Smooth muscle cell (in vitro differentiated cells): ENCODE measurements at regions not wholly inside any gene's neighbourhood (a gene's known extent, or its start where the extent isn't known, plus 50 kb on each side); places are given as distances from the start of the nearest gene placed in this dataset.

ENCODE experiments used
- DNase-seq: peaks from one replicate; lab custom pipeline; 2025; ENCODE audit not compliant: unreplicated experiment; lab: John Stamatoyannopoulos, UW
- H2AFZ ChIP-seq: fragments of 200-600 bp; sonication (generic); 2 replicates; pipeline ENCODE4 v1.6.0; 2016; ENCODE audit warnings: antibody characterized with exemption, low read depth, mild to moderate bottlenecking
- H3F3A ChIP-seq: fragments of 200-600 bp; sonication (generic); 2 replicates; pipeline ENCODE4 v1.6.0; 2017; ENCODE audit warnings: antibody characterized with exemption, low read depth
- H3K27ac ChIP-seq: fragments of 200-600 bp; sonication (generic); 2 replicates; pipeline ENCODE4 v1.5.1; 2016; ENCODE audit warnings: low read depth, mild to moderate bottlenecking
- H3K27me3 ChIP-seq: fragments of 200-600 bp; sonication (generic); 2 replicates; pipeline ENCODE4 v1.6.1; 2016; ENCODE audit warnings: low read depth, mild to moderate bottlenecking
- H3K36me3 ChIP-seq: fragments of 200-600 bp; sonication (generic); 2 replicates; pipeline ENCODE4 v1.5.1; 2016; ENCODE audit warnings: low read depth
- H3K4me1 ChIP-seq: fragments of 200-600 bp; sonication (generic); 2 replicates; pipeline ENCODE4 v1.5.1; 2016; ENCODE audit warnings: low read depth
- H3K4me2 ChIP-seq: fragments of 200-600 bp; sonication (generic); 2 replicates; pipeline ENCODE4 v1.6.0; 2016; ENCODE audit warnings: mild to moderate bottlenecking
- H3K4me3 ChIP-seq: fragments of 200-600 bp; sonication (generic); 2 replicates; pipeline ENCODE4 v1.5.1; 2016; ENCODE audit warnings: mild to moderate bottlenecking
- H3K79me2 ChIP-seq: fragments of 200-600 bp; sonication (generic); 2 replicates; pipeline ENCODE4 v1.6.0; 2016; ENCODE audit warnings: low read depth, mild to moderate bottlenecking
- H3K9ac ChIP-seq: fragments of 200-600 bp; sonication (generic); 2 replicates; pipeline ENCODE4 v1.6.0; 2016; ENCODE audit warnings: low read depth
- H3K9me3 ChIP-seq: fragments of 200-600 bp; sonication (generic); replicated peaks from 2 replicates; pipeline ENCODE4 v1.5.1; 2016; ENCODE audit warnings: low read depth
- H4K20me1 ChIP-seq: fragments of 200-600 bp; sonication (generic); 2 replicates; pipeline ENCODE4 v1.6.0; 2016; ENCODE audit warnings: low read depth
- WGBS: methylation state at CpG from one replicate; pipeline ENCODE4 v1.1.7; 2016; ENCODE audit warnings: low lambda C conversion rate; 5-methylcytosine and 5-hydroxymethylcytosine counted together
- TF ChIP-seq, protein P1 (sequence below): fragments of 200-600 bp; sonication (generic); IDR thresholded peaks from 2 replicates; pipeline ENCODE4 v1.5.1; 2017; ENCODE audit warnings: borderline replicate concordance, mild to moderate bottlenecking, antibody characterized with exemption; ENCODE audit not compliant: insufficient read depth, poor library complexity, severe bottlenecking

- Histone ChIP-seq H3K4me1 (no peaks in the 10 kb centered on the region), H3K9ac (no peak overlapping the region), H3K4me2 (no peak overlapping the region), H4K20me1 (no peaks in the 10 kb centered on the region), H3F3A (no peaks in the 10 kb centered on the region), H3K36me3 (peaks cover 4% of the 10 kb centered on the region), H3K27ac (no peak overlapping the region), H3K9me3 (peaks cover 4% of the 10 kb centered on the region), H3K27me3 (no peaks in the 10 kb centered on the region), H3K79me2 (no peaks in the 10 kb centered on the region), H2AFZ (no peak overlapping the region), H3K4me3 (no peak overlapping the region)
- no peak for DNase-seq
- TF ChIP-seq, protein P1, sequence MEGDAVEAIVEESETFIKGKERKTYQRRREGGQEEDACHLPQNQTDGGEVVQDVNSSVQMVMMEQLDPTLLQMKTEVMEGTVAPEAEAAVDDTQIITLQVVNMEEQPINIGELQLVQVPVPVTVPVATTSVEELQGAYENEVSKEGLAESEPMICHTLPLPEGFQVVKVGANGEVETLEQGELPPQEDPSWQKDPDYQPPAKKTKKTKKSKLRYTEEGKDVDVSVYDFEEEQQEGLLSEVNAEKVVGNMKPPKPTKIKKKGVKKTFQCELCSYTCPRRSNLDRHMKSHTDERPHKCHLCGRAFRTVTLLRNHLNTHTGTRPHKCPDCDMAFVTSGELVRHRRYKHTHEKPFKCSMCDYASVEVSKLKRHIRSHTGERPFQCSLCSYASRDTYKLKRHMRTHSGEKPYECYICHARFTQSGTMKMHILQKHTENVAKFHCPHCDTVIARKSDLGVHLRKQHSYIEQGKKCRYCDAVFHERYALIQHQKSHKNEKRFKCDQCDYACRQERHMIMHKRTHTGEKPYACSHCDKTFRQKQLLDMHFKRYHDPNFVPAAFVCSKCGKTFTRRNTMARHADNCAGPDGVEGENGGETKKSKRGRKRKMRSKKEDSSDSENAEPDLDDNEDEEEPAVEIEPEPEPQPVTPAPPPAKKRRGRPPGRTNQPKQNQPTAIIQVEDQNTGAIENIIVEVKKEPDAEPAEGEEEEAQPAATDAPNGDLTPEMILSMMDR = no peak
- WGBS = 92% methylated on average over 2 of the region's 2 CpGs
These were observed 152.3 kb upstream of the MAD2L1 start for GRCh38 chr4:120218981-120219380.

- no peak overlapping the region for H2AFZ ChIP-seq
- H3K4me3 ChIP-seq = no peak overlapping the region
- H3K4me1 ChIP-seq = no peaks in the 10 kb centered on the region
- no peak overlapping the region for H3K4me2 ChIP-seq
- 88% methylated on average over 1 of the region's 1 CpG for WGBS
- H3K9ac ChIP-seq = no peak overlapping the region
- peaks cover 4% of the 10 kb centered on the region for H3K9me3 ChIP-seq
- H3K27ac ChIP-seq = no peak overlapping the region
- peaks cover 4% of the 10 kb centered on the region for H3K36me3 ChIP-seq
- no peak for DNase-seq
- no peaks in the 10 kb centered on the region for H3F3A ChIP-seq
- H3K27me3 ChIP-seq = no peaks in the 10 kb centered on the region
- TF ChIP-seq, protein P1 = no peak
- H3K79me2 ChIP-seq = no peaks in the 10 kb centered on the region
- H4K20me1 ChIP-seq = no peaks in the 10 kb centered on the region
These were observed 148.7 kb upstream of the MAD2L1 start for GRCh38 chr4:120215350-120215749.

DNA sequence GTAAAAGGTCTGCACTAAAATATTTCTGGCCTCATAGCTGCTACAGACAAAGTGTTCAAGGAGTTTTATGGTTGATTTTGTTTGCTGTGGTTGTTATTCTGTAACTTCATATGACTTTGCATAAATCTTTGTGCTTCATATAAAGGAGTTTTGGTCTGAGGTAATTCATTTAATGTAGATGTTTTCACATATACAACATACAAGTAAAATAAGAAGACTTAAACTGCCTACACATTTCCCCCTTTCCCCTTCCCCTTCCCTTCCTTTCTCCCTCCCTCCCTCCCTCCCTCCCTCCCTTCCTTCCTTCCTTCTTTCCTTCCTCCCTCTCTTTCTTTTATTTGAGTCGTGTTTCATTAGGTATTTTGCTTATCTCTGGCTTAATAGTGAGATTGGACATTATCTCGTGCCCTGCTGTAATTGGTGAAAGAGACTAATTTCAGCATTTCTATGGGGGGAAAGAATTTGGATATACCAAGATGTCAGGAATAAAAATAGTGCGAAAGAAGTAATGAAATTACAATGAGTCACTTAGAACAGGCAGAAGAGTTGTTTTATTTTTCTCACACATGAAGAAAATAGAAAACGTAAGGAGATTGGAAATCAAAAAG is 144.9 kb upstream of the MAD2L1 start:
- Histone ChIP-seq H4K20me1 (no peaks in the 10 kb centered on the region), H3K79me2 (no peaks in the 10 kb centered on the region), H2AFZ (no peak overlapping the region), H3F3A (no peaks in the 10 kb centered on the region), H3K4me2 (no peak overlapping the region), H3K4me1 (no peaks in the 10 kb centered on the region), H3K4me3 (no peak overlapping the region), H3K9me3 (no peaks in the 10 kb centered on the region), H3K36me3 (no peaks in the 10 kb centered on the region), H3K27me3 (no peaks in the 10 kb centered on the region), H3K9ac (no peak overlapping the region), H3K27ac (no peak overlapping the region)
- TF ChIP-seq, protein P1 = no peak
- no peak for DNase-seq
- WGBS = 86% methylated on average over 4 of the region's 4 CpGs

DNA sequence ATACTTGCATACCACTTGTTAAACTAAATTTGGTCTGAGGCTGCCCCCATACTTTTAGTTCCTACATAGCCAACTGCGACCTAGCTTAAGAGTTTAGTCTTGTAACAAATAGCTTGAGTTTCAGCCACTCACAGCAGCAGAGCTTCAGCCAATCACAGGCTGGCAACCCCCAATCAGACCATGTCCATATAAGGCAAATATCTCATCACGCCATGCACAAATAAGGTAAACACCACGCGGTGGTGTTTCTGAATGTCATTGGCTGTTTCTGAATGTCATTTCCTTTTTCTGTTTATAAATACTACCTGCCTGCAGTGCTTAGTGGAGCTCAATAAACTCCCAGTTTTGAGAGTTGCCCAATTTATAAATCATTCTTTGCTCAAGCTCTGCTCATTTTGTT is 143.1 kb upstream of the MAD2L1 start:
- Histone ChIP-seq H3K4me1 (no peaks in the 10 kb centered on the region), H3K4me3 (no peak overlapping the region), H3K27ac (no peak overlapping the region), H3K79me2 (no peaks in the 10 kb centered on the region), H3K9me3 (no peaks in the 10 kb centered on the region), H2AFZ (no peak overlapping the region), H4K20me1 (no peaks in the 10 kb centered on the region), H3K27me3 (no peaks in the 10 kb centered on the region), H3K36me3 (no peaks in the 10 kb centered on the region), H3K4me2 (no peak overlapping the region), H3F3A (no peaks in the 10 kb centered on the region), H3K9ac (no peak overlapping the region)
- TF ChIP-seq, protein P1 = no peak
- WGBS = 94% methylated on average over 4 of the region's 4 CpGs
- no peak for DNase-seq
